Lower leg skin (tissue), 3 donors: ENCODE measurements at regions not wholly inside any gene's neighbourhood (a gene's known extent, or its start where the extent isn't known, plus 50 kb on each side); places are given as distances from the start of the nearest gene placed in this dataset.

Source experiments
- POLR2A ChIP-seq, 2 donors: fragments of 450-650 bp; IDR thresholded peaks; one replicate each; pipeline ENCODE4 v1.6.1; 2016 to 2017; ENCODE audit warnings: antibody characterized with exemption in 2 of 2, mild to moderate bottlenecking in 1 of 2, moderate library complexity in 1 of 2
- TF ChIP-seq, protein P1 (sequence below), 3 donors: fragments of 450-650 bp; IDR thresholded peaks; one replicate each; pipeline ENCODE4 v1.5.1; 2016; ENCODE audit warnings: antibody characterized with exemption in 3 of 3, mild to moderate bottlenecking in 3 of 3, moderate library complexity in 2 of 3

- TF ChIP-seq, protein P1, sequence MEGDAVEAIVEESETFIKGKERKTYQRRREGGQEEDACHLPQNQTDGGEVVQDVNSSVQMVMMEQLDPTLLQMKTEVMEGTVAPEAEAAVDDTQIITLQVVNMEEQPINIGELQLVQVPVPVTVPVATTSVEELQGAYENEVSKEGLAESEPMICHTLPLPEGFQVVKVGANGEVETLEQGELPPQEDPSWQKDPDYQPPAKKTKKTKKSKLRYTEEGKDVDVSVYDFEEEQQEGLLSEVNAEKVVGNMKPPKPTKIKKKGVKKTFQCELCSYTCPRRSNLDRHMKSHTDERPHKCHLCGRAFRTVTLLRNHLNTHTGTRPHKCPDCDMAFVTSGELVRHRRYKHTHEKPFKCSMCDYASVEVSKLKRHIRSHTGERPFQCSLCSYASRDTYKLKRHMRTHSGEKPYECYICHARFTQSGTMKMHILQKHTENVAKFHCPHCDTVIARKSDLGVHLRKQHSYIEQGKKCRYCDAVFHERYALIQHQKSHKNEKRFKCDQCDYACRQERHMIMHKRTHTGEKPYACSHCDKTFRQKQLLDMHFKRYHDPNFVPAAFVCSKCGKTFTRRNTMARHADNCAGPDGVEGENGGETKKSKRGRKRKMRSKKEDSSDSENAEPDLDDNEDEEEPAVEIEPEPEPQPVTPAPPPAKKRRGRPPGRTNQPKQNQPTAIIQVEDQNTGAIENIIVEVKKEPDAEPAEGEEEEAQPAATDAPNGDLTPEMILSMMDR (IDR thresholded peaks at IDR 0.05) = no peak
- no peak for TF ChIP-seq POLR2A (IDR thresholded peaks at IDR 0.05)
These were observed 467.7 kb downstream of the NKX6-1 start for GRCh38 chr4:84031401-84031800.
